ENCODE measurements at regions not wholly inside any gene's neighbourhood (a gene's known extent, or its start where the extent isn't known, plus 50 kb on each side); places are given as distances from the start of the nearest gene placed in this dataset.

GRCh38 chr20:7291946-7292345 lies 524.5 kb downstream of the BMP2 start:
- DNase-seq (no peak), FAIRE-seq (no peak)
- no peaks in the 10 kb centered on the region for H3K36me3 ChIP-seq (ENCODE audit: control insufficient read depth in 2 of 3, insufficient read depth in 3 of 3, low read length in 3 of 3)
- no peaks in the 10 kb centered on the region for H3K9me3 ChIP-seq (ENCODE audit: control insufficient read depth in 2 of 3, insufficient read depth in 1 of 3, low read length in 3 of 3)
- no peak overlapping the region for H3K4me3 ChIP-seq (ENCODE audit: low read length in 3 of 3)
- H3K27ac ChIP-seq (ENCODE audit: low read depth in 2 of 2, low read length in 2 of 2), result no peak overlapping the region
- H3K4me1 ChIP-seq (ENCODE audit: control insufficient read depth in 2 of 3, insufficient read depth in 2 of 3, low read depth in 1 of 3, low read length in 3 of 3), result no peaks in the 10 kb centered on the region
- no peak overlapping the region for H3K9ac ChIP-seq (ENCODE audit: low read length in 3 of 3)
- intact Hi-C loops (cut with DNase I), result no loop called here
- no peaks in the 10 kb centered on the region for H3K27me3 ChIP-seq (ENCODE audit: control insufficient read depth, insufficient read depth, low read length)
- TF ChIP-seq CTCF (IDR thresholded peaks at IDR 0.05; ENCODE audit: borderline replicate concordance, extremely low read depth, insufficient read depth), result no peak

- Histone ChIP-seq H3K9ac (ENCODE audit: low read length in 3 of 3) (no peak overlapping the region), H3K27ac (ENCODE audit: low read depth in 2 of 2, low read length in 2 of 2) (no peak overlapping the region), H3K36me3 (ENCODE audit: control insufficient read depth in 2 of 3, insufficient read depth in 3 of 3, low read length in 3 of 3) (no peaks in the 10 kb centered on the region), H3K4me3 (ENCODE audit: low read length in 3 of 3) (no peak overlapping the region), H3K27me3 (ENCODE audit: control insufficient read depth, insufficient read depth, low read length) (no peaks in the 10 kb centered on the region), H3K4me1 (ENCODE audit: control insufficient read depth in 2 of 3, insufficient read depth in 2 of 3, low read depth in 1 of 3, low read length in 3 of 3) (no peaks in the 10 kb centered on the region), H3K9me3 (ENCODE audit: control insufficient read depth in 2 of 3, insufficient read depth in 1 of 3, low read length in 3 of 3) (no peaks in the 10 kb centered on the region)
- DNase-seq, result no peak
- FAIRE-seq, result no peak
- TF ChIP-seq CTCF (IDR thresholded peaks at IDR 0.05; ENCODE audit: borderline replicate concordance, extremely low read depth, insufficient read depth), result no peak
- intact Hi-C loops (cut with DNase I), result no loop called here
Measured at GRCh38 chr20:7294816-7295360, 527.4 kb downstream of the BMP2 start.

- FAIRE-seq, result no peak
- H3K27ac ChIP-seq (ENCODE audit: low read depth in 2 of 2, low read length in 2 of 2), result no peak overlapping the region
Measured at GRCh38 chr20:7301807-7302206, 534.3 kb downstream of the BMP2 start.

More at GRCh38 chr20:7301807-7302206, 534.3 kb downstream of the BMP2 start:
- TF ChIP-seq CTCF (IDR thresholded peaks at IDR 0.05; ENCODE audit: borderline replicate concordance, extremely low read depth, insufficient read depth), result no peak
- H3K4me3 ChIP-seq (ENCODE audit: low read length in 3 of 3), result no peak overlapping the region
- intact Hi-C loops (cut with DNase I), result no loop called here
- H3K36me3 ChIP-seq (ENCODE audit: control insufficient read depth in 2 of 3, insufficient read depth in 3 of 3, low read length in 3 of 3), result no peaks in the 10 kb centered on the region
- DNase-seq, result no peak
- H3K9ac ChIP-seq (ENCODE audit: low read length in 3 of 3), result no peak overlapping the region
- no peaks in the 10 kb centered on the region for H3K9me3 ChIP-seq (ENCODE audit: control insufficient read depth in 2 of 3, insufficient read depth in 1 of 3, low read length in 3 of 3)
- no peaks in the 10 kb centered on the region for H3K27me3 ChIP-seq (ENCODE audit: control insufficient read depth, insufficient read depth, low read length)
- H3K4me1 ChIP-seq (ENCODE audit: control insufficient read depth in 2 of 3, insufficient read depth in 2 of 3, low read depth in 1 of 3, low read length in 3 of 3), result no peaks in the 10 kb centered on the region
